HL-60/S4 treated with phorbol 12-myristate 13-acetate at 8.2 ng/mL for 4 days and 3 days (cell line): ENCODE measurements at regions not wholly inside any gene's neighbourhood (a gene's known extent, or its start where the extent isn't known, plus 50 kb on each side); places are given as distances from the start of the nearest gene placed in this dataset.

Experiments
- in situ Hi-C: fragments of 300-500 bp; cut with MboI; formaldehyde crosslinking; loops from 2 replicates; pipeline ENCODE4 v1.15.0; 2022; ENCODE audit warnings: low sequenced_read_pairs

DNA sequence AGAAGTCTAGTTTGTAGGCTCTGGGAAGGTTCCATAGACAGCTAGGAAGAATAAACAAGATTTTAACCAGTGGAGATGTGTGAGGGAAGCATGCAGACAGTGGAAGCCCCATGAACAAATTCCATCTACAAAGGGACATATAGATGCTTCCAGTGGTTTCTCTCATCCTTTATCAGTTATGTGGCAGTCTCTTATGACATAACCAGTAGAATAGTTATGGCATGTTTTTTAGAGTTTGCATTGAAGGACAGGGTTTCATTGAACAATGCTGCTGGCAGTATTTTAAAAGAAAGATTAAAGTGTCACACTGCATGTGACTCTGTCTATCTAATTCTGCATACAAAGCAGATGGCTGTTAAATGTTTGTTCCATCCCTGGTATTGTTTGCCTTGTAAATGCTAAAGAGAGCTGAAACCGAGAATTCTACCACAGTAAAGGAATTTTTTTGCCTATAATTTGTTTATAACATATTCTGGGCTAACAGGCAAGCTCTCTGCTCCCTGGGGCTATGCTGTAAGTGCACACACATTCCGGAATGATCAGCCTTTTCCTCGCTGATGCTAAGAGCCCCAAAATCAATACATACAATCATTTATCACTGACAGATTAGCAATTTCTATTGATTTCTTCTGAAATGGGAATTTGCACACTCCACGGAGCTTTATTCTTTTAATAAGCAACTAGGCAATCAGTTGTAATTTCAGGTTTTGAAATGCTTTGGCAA, 76.8 kb upstream of the PELI1 start:
- in situ Hi-C loops = no loop called here

DNA sequence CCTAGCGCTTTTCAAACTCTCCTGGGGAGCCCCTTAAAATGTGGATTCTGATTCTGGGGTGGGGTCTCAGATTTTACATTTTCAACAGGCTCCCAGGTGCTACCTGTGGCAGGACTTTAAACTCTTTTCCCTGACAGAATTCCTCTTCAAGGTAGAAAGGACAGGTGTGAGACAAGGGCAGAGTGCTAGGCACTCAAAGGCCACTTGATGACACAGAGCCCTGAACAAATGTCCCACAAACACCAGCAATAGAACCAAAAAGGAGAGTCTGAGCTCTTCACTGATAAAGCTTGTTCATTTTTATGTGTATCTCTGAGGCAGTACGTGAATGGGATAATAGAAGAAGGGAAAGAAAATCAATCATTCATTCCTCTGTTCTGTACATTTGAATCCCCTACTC, 77.7 kb upstream of the PELI1 start:
- in situ Hi-C loops = no loop called here

DNA sequence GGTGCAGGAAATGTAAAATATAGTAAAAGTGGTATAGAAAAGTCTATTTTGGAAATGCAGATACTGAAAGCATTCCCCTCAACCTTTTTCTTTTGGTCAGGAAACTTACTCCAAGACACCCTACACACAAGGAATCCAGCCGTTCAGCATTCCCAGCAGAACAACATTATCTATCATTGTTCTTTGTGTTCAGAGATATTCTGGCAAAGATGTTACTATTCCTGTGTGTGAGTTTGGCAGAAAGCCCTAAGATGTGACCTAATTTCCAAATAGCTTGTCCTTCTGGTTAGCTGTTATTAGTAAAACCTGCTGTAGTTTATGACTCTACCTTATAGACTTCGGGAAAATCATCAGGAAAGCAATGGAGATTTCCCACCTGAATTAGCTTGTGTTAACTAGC, 78.1 kb upstream of the PELI1 start:
- in situ Hi-C loops = no loop called here

DNA sequence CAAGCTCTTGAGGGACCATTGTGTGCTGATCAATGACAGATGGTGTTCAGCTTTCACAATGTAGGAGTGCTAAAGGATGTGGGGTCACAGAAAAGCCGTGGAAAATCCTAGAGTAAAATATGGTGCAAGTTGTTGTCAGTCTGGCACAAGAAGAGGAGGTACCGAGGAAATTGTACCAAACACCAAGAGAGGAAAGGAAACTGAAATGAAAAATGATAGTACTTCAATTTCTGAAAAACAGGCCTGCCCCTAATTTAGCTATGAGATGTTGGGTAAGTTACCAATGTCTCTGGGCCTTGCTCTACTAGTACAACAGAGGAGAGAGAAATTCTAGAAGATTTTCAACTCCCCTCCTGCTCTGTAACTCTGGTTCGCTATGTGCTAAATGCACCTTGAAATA, 78.8 kb upstream of the PELI1 start:
- in situ Hi-C loops = no loop called here

DNA sequence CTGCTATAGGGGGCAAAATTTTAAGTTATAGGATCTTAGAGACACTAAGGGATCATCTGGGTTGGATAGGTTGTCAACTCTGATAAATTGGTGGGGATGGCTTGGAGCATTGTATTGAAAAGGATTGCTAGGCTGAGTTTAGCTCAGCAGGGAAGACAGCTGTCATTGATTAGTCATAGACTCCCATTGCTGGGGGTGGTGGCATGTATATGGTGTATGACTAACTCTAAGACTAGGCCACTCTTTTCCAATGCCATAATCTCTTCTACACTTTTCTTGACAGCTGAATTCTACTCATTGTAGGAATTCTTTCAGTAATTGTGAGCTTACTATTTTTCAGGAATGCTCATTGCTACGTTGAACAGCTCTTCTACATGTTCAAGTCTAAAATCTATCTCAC, 81.3 kb upstream of the PELI1 start:
- in situ Hi-C loops = no loop called here

DNA sequence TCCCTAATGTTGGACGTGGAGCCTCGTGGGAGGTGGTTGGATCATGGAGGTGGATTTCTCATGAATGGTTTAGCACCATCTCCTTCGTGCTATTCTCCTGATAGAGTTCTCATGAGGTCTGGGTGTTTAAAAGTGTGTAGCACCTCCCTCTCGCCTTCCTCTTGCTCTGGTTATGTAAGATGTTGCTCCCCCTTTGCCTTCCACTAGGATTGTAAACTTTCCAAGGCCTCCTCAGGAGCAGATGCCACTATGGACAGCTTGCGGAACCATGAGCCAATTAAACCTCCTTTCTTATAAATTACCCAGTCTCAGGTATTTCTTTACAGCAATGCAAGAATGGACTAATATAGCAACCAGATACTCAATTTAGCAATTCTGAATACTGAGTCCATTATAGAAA, 82.4 kb upstream of the PELI1 start:
- in situ Hi-C loops = no loop called here

DNA sequence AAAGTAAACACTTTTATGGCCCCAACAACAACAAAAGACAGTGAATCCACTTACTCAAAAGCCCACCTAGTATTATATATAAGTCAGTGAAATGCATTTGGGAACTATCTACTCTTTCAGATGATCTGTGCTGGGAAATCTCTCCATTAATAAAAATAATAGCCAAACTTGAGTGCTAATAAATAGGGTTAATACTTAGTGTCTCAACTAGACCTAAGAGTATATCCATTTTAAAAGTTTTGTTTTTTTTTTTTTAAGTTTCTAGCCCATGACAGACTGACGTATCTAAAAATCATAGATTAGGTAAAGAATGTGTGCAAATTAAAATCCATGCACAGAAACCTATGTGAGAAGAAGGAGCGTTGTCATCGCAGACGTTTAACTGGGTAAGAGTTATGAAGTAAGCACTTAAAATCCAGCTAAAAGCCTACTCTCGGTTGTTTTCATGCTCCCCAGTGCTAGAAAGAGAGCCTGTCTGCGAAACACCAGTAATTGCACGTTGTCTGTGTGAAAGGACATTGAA, 83.4 kb upstream of the PELI1 start:
- in situ Hi-C loops = no loop called here

DNA sequence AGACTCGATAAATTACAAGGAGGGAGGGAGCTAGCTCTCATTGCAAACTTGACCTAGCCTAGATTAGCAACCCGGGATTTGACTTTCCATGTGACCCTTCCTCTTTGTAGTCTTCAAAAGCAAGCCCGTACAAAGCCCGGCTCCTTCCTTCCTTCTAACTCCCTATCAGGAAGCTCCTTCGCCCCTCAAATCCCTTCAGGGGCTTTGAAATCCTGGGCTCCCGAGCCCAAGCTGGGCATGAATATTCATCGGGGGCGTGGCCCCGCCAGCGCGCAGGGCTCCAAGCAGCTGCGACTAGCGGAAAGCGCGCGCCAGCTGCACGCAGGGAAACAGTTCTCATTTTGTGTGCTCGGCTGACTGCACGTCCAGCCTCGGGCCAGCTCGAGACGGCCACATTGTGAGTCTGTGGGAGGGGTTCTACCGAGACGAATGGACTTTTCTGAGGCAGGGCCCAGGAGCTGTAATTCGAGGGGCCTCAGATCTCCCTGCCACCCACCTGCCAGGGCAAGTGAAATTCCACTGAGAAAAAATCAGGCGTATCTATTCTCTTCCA, 84.0 kb upstream of the PELI1 start:
- in situ Hi-C loops = no loop called here

DNA sequence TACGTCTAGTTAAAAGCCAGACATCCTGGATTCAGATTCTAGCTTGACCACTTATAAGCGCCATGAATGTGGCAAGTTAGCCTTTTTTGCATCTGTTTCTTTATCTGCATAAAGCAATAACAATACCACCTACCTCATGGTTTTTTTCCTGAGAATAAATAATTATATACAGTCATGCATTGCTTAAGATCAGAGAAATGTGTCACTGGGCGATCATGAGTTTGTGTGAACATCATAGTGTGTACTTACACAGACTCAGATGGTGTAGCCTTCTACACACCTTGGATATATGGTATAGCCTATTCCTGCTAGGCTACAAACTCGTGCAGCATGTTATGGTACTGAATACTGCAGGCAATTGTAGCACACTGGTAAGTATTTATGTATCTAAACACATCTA, 84.7 kb upstream of the PELI1 start:
- in situ Hi-C loops = no loop called here

DNA sequence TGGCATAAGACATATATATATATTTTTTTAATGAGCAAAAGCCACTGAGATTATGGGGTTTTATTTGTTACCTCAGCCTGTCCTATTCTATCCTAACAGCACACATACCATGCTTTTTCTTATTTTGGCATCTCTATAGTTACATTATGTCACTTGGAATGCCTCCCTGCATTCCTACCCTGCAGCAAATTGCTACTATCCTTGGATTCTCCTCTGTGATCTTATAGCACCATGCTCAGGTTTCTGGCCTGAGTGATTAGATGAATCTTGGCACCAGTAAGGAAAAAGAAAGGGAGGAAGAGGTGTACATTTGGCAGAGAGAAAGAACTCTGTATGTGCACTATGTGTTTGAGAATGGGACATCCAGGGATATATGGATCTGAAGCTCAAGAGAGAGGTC, 86.3 kb upstream of the PELI1 start:
- in situ Hi-C loops = no loop called here

DNA sequence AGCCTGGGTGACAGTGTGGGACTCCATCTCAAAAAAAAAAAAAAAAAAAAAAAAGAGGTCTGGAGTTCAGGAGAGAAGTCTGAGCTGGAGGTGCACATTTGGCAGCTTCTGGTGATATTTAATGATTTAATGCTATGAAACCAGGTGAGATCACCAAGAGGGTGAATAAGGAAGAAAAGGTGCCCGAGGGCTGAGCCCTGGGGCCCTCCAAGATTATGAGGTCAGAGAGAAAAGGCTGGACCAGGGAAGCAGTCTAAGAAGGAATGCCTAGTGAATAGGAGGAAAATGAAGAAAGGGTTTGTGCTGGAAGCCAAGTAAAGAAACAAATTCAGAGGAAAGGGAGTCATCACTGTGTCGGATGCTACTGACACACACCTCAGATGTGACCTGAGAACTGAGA, 88.0 kb upstream of the PELI1 start:
- in situ Hi-C loops = no loop called here

DNA sequence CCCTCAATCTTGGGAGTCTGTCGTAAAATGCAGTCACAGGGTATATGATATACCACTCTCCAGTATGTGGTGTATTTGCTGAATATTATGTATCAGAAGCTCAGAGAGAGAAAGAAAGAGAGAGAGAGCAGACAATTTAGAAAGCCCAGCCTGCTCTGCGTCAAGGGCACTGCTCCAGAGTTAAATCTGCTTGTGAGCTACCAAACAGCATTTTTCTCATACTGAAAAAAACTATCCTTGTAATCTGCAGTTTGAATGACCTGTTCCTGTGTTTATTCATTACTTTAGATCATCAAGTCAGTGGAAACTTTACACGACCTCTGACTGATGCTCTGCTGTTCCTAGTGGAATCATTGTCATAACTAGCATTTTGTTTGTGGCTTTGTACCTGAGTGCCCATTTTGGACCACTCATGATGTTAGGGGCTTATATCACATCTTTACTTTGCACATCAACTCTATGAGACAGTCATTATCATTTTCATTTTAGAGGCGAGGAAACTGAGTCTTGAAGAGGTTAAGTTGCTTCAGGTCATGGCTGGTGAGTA, 89.2 kb upstream of the PELI1 start:
- in situ Hi-C loops = no loop called here

DNA sequence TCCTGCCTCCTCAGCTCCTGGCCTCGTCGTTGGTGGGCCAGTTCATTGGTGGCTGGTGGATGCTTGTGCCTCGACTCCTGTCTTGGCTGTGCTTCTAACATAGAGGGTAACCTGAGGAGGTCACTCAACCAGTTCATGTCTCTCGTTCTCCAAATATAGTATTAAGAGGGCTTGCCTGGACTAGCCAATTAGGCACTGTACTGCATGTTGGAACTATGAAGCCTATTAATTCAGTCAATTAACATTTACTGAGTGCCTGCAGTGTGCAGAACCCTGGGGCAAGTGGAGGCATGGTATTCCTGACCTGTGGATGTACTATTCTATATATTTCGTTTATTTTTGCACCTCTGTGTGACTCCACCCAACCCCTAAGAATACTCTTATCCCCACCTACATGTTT, 89.9 kb upstream of the PELI1 start:
- in situ Hi-C loops = no loop called here

DNA sequence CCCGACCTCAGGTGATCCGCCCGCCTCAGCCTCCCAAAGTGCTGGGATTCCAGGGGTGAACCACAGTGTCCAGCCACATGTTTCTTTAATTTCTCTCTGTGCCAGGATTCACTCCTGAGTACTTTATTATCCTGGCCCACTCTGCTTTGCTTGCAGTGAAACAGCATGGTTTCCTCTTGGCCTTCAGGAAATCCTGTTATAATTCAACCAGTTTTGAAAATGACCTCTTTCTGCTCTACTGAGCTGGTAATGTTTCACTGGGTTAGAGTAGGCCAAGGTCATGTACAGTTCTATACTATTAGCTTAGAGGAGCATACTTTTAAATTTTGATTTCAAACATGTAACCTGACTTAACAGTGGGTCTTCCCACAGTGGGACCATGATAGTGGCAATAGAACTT, 90.6 kb upstream of the PELI1 start:
- in situ Hi-C loops = no loop called here

DNA sequence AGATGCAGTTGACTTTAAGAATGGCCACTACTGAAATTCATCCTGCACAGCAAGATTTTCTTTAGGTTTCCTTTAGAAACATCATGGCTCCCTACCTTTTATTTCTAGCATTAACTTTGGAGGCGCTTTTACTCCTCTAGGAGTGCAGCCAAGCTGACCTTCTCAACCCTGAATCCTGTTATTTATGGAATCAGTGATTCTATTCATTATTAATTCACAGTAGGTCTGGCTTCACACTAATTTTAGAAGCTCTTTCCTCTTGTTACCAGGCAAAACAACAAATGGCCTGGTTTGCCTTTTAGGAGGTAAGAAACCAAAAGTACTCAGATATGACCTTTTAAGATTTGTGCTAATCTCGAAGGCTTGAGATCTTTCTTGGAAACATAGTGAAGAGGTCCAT, 93.0 kb upstream of the PELI1 start:
- in situ Hi-C loops = no loop called here

DNA sequence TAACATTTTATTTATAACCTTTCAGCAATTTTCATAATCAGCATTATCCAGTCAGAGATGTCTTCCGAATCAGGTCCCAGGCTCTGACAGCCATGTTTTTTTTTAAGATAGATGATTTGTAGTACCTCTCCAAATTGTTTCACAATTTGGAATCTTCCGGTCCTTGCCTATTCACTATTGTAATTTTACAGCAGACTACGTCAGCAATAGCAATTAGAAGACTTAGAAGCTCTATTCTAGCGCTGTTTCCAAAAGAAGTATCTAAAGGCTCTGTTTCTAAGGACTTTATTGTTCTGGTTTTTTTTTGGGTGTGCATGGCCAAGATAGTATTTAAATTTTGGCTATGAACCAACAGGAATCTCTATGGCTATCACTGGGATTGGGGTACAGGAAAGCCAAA, 94.6 kb upstream of the PELI1 start:
- in situ Hi-C loops = no loop called here

DNA sequence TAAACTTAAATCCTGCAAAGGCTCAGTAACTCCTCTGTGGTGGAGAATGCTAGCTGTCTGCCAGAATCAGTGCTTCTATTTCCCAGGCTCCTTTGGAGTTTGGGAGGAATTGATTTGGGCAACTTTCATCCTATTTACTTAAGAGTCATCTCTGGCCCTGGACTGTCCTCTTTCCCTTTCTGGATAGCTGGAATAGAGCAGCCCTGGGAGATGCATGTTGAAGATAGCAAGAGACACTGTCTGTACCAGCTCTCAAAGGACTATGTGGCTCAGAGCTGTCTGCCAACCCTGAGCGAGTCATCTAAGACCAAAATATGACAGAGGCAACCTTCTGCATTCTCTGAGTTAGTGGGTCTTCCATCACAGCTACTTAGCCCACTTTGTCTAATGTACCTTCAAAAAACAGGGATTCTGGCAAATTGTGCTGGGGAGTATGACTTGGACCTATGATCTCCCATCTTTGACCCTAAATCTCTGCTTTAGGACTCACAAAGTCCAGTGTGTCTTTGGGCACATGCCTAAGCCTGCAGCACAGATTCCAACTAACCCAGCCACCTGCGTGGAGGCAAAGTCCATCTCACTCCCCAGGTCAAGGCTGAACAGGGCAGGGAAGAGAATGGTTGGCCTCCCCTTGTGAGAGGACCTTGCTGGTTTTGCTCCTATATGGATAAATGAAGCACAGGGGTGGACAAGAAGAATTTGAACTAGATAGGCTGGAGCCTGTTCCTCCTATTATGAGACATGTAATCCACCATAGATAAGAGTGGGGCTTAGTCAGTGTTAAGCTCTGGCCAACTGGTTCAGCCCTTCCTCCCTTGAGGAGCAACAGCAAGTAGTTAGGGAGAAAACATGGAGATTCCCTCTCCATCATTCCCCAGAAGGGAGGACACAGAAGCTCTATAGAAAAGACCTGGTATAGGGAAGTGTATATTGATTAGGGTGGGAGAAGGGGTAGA, 99.1 kb upstream of the PELI1 start:
- in situ Hi-C loops = no loop called here

DNA sequence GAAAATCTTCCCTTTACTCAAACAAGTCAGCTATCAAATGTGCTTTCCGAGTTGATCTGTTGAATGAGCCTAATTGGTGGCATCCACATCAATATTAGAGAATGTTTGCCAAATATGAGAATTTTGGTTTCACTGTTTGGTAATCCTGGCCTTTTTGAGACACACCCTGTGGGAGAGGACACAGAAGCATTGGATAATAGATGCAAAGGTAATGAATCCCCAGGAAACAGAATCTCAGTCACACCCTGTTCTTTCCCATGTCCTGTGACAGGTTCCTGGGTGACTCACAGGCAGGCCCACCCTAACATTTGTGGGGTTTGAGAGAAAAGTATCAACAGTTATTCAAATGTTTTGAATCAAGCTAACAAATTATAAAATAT, 99.8 kb upstream of the PELI1 start:
- in situ Hi-C loops = no loop called here

DNA sequence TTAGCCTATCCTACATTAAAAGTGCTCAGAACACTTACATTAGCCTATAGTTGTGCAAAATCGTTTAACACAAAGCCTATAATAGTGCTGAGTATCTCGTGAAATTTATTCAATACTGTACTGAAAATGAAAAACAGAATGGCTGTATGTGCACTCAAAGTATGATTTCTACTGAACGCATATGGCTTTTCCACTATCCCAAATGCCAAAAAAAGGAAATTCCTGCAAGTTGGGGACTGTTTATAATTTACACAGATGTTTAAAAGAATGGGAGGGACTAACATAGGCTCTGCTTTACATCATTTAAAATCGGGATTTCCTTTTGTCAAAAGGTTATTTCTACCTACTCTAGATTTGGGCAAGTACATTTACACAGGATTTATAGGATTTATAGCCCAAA, 101.4 kb upstream of the PELI1 start:
- in situ Hi-C loops = no loop called here

DNA sequence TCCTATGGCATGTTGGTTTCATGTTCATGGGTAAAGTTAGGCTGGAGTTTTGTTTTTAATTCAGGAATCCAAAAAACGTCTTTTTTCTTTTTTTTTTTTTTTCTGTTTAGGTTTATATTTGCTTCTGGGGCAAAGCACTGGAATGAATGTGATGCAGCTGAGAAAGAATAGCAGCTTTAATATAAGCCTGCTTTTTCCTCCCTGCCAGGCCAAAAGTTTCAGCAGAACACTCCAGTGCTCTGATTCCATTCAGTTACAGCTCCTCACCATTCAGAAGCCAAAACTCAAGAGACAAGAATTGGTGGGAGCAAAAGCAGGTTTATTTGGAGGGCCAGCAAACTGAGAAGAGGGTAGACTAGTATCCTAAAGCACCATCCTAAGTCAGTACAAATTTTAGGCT, 102.7 kb upstream of the PELI1 start:
- in situ Hi-C loops = no loop called here

DNA sequence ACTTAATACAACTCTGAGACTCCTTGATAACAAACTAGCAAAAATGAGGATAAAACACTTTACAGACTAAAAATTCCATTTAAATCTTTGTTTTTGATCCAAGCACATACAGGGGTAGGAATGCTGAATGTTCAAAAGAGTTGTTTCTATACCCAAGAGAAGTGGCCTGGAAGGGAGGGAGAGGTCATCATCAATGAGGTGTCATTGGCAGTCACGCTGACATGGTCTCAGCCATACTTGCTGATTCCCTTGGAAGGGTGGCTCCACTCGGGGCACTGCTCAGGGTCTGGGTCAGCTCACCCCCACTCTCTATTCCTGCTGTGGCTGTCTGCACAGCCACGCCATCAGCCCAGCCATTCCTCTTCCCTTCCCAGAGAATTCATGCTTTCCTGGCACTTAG, 105.2 kb upstream of the PELI1 start:
- in situ Hi-C loops = no loop called here

DNA sequence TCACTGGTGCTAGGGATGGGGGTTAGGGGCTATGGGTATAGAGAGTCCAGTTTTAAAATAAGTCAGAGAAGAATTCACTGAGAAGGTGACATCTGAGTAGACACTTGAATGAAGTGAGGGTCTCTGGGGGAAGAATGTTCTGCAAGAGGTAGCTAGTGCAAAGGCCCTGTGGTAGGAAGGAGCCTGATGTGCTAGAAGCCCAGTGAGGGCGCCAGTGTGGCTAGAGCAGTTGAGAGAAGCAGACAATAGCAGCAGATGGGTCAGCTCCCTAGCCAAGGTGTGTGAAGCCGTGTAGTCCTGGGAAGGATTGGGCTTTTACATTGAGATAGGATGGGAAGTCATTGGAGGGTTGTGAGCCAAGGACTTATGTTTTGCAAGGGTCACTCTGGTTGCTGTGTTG, 105.8 kb upstream of the PELI1 start:
- in situ Hi-C loops = no loop called here
